ENCODE measurements at regions not wholly inside any gene's neighbourhood (a gene's known extent, or its start where the extent isn't known, plus 50 kb on each side); places are given as distances from the start of the nearest gene placed in this dataset.

- Histone ChIP-seq H3K4me1 (peaks cover 0 to 30% (median 12%) of the 10 kb centered on the region in 4 donors), H3K27me3 (no peaks in the 10 kb centered on the region), H3K36me3 (no peaks in the 10 kb centered on the region), H3K4me3 (no peak overlapping the region), H3K27ac (no peak overlapping the region), H3K9me3 (no peaks in the 10 kb centered on the region)
- intact Hi-C loops (cut with DNase I): no loop called here
- WGBS, 2 donors: 76 to 81% methylated on average over 12 of the region's 12 CpGs
- no peak for DNase-seq
- TF ChIP-seq EP300 (IDR thresholded peaks at IDR 0.05) (no peak), POLR2A (IDR thresholded peaks at IDR 0.05) (no peak), CTCF (IDR thresholded peaks at IDR 0.05) (no peak), POLR2AphosphoS5 (IDR thresholded peaks at IDR 0.05) (no peak)
These were observed 105.0 kb upstream of the FOXF1 start for GRCh38 chr16:86405319-86405718.

GRCh38 chr16:86406056-86406455 is 104.3 kb upstream of the FOXF1 start:
- no peak overlapping the region for H3K27ac ChIP-seq
- intact Hi-C loops (cut with DNase I): no loop called here
- H3K27me3 ChIP-seq: no peaks in the 10 kb centered on the region
- H3K4me3 ChIP-seq: no peak overlapping the region
- DNase-seq: no peak
- no peaks in the 10 kb centered on the region for H3K36me3 ChIP-seq
- no peaks in the 10 kb centered on the region for H3K9me3 ChIP-seq
- TF ChIP-seq POLR2AphosphoS5 (IDR thresholded peaks at IDR 0.05) (no peak), POLR2A (IDR thresholded peaks at IDR 0.05) (no peak), EP300 (IDR thresholded peaks at IDR 0.05) (no peak), CTCF (IDR thresholded peaks at IDR 0.05) (no peak)
- 87 to 92% methylated on average over 10 of the region's 10 CpGs for WGBS, 2 donors
- H3K4me1 ChIP-seq: peaks cover 0 to 30% (median 12%) of the 10 kb centered on the region in 4 donors

- Histone ChIP-seq H3K4me3 (no peak overlapping the region), H3K9me3 (no peaks in the 10 kb centered on the region), H3K27me3 (no peaks in the 10 kb centered on the region), H3K27ac (peak overlapping the region in 3 of 4 donors; percentile 7 to 77 (median 57)), H3K4me1 (peaks cover 0 to 41% (median 22%) of the 10 kb centered on the region in 4 donors), H3K36me3 (no peaks in the 10 kb centered on the region)
- 55 to 64% methylated on average over 4 of the region's 4 CpGs for WGBS, 2 donors
- intact Hi-C loops (cut with DNase I): no loop called here
- DNase-seq: no peak
- TF ChIP-seq POLR2AphosphoS5 (IDR thresholded peaks at IDR 0.05): no peak
- TF ChIP-seq POLR2A (IDR thresholded peaks at IDR 0.05): no peak
- no peak for TF ChIP-seq EP300 (IDR thresholded peaks at IDR 0.05)
- no peak for TF ChIP-seq CTCF (IDR thresholded peaks at IDR 0.05)
These were observed 101.6 kb upstream of the FOXF1 start for GRCh38 chr16:86408685-86409084.

GRCh38 chr16:86410081-86410480 is 100.2 kb upstream of the FOXF1 start:
- DNase-seq: no peak
- Histone ChIP-seq H3K4me3 (no peak overlapping the region), H3K9me3 (no peaks in the 10 kb centered on the region), H3K27me3 (no peaks in the 10 kb centered on the region), H3K4me1 (peaks cover 0 to 46% (median 26%) of the 10 kb centered on the region in 4 donors), H3K27ac (peak overlapping the region in 3 of 4 donors; percentile 7 to 77 (median 57)), H3K36me3 (no peaks in the 10 kb centered on the region)
- intact Hi-C loops (cut with DNase I): no loop called here
- 82 to 87% methylated on average over 2 of the region's 2 CpGs for WGBS, 2 donors
- TF ChIP-seq CTCF (IDR thresholded peaks at IDR 0.05): no peak
- TF ChIP-seq POLR2AphosphoS5 (IDR thresholded peaks at IDR 0.05): no peak
- no peak for TF ChIP-seq POLR2A (IDR thresholded peaks at IDR 0.05)
- TF ChIP-seq EP300 (IDR thresholded peaks at IDR 0.05): no peak

- 83 to 93% methylated on average over 5 of the region's 5 CpGs for WGBS, 2 donors
- no peaks in the 10 kb centered on the region for H3K9me3 ChIP-seq
- no peaks in the 10 kb centered on the region for H3K27me3 ChIP-seq
- peaks cover 0 to 49% (median 28%) of the 10 kb centered on the region in 4 donors for H3K4me1 ChIP-seq
- H3K36me3 ChIP-seq: no peaks in the 10 kb centered on the region
- intact Hi-C loops (cut with DNase I): no loop called here
- DNase-seq: no peak
- H3K4me3 ChIP-seq: no peak overlapping the region
- peak overlapping the region in 1 of 4 donors; percentile 77 for H3K27ac ChIP-seq
- TF ChIP-seq EP300 (IDR thresholded peaks at IDR 0.05): no peak
- TF ChIP-seq POLR2AphosphoS5 (IDR thresholded peaks at IDR 0.05): no peak
- no peak for TF ChIP-seq CTCF (IDR thresholded peaks at IDR 0.05)
- TF ChIP-seq POLR2A (IDR thresholded peaks at IDR 0.05): no peak
These were observed 99.8 kb upstream of the FOXF1 start for GRCh38 chr16:86410529-86410928.

All from sigmoid colon (tissue), 6 donors.